ENCODE measurements at regions not wholly inside any gene's neighbourhood (a gene's known extent, or its start where the extent isn't known, plus 50 kb on each side); places are given as distances from the start of the nearest gene placed in this dataset.

GRCh38 chr1:219463636-219464035 is 149.3 kb downstream of the ZC3H11B start:
- no peak for TF ChIP-seq CTCF (conservative IDR thresholded peaks at IDR 0.05; ENCODE audit: low read length)
- no peak for TF ChIP-seq EZH2phosphoT487 (IDR thresholded peaks at IDR 0.05; ENCODE audit: borderline replicate concordance, low read depth, low read length)
